ENCODE measurements at regions not wholly inside any gene's neighbourhood (a gene's known extent, or its start where the extent isn't known, plus 50 kb on each side); places are given as distances from the start of the nearest gene placed in this dataset.

GRCh38 chr4:166531703-166532102, 658.7 kb downstream of the TLL1 start:
- Histone ChIP-seq H3K27ac (ENCODE audit: low read depth, low read length) (no peak overlapping the region), H3K4me3 (ENCODE audit: low read depth, low read length) (no peak overlapping the region), H3K36me3 (ENCODE audit: control insufficient read depth, insufficient read depth, low read length) (no peaks in the 10 kb centered on the region), H3K9me3 (ENCODE audit: control insufficient read depth, insufficient read depth, low read length) (peaks cover 8% of the 10 kb centered on the region), H3K4me1 (ENCODE audit: control insufficient read depth, insufficient read depth, low read length) (peaks cover 13% of the 10 kb centered on the region), H3K27me3 (ENCODE audit: control insufficient read depth, insufficient read depth, low read length) (no peaks in the 10 kb centered on the region), H3K9ac (ENCODE audit: low read depth, low read length) (no peak overlapping the region)

- H3K4me1 ChIP-seq (ENCODE audit: control insufficient read depth, insufficient read depth, low read length) = no peaks in the 10 kb centered on the region
- H3K9me3 ChIP-seq (ENCODE audit: control insufficient read depth, insufficient read depth, low read length) = peaks cover 8% of the 10 kb centered on the region
- H3K27me3 ChIP-seq (ENCODE audit: control insufficient read depth, insufficient read depth, low read length) = no peaks in the 10 kb centered on the region
- H3K4me3 ChIP-seq (ENCODE audit: low read depth, low read length) = no peak overlapping the region
- no peak overlapping the region for H3K27ac ChIP-seq (ENCODE audit: low read depth, low read length)
- no peaks in the 10 kb centered on the region for H3K36me3 ChIP-seq (ENCODE audit: control insufficient read depth, insufficient read depth, low read length)
- no peak overlapping the region for H3K9ac ChIP-seq (ENCODE audit: low read depth, low read length)
Measured at GRCh38 chr4:166535865-166536264, 662.8 kb downstream of the TLL1 start.

GRCh38 chr4:166538491-166539005, 665.5 kb downstream of the TLL1 start:
- Histone ChIP-seq H3K4me3 (ENCODE audit: low read depth, low read length) (no peak overlapping the region), H3K27ac (ENCODE audit: low read depth, low read length) (no peak overlapping the region), H3K27me3 (ENCODE audit: control insufficient read depth, insufficient read depth, low read length) (no peaks in the 10 kb centered on the region), H3K9ac (ENCODE audit: low read depth, low read length) (no peak overlapping the region), H3K36me3 (ENCODE audit: control insufficient read depth, insufficient read depth, low read length) (no peaks in the 10 kb centered on the region), H3K9me3 (ENCODE audit: control insufficient read depth, insufficient read depth, low read length) (peaks cover 8% of the 10 kb centered on the region), H3K4me1 (ENCODE audit: control insufficient read depth, insufficient read depth, low read length) (no peaks in the 10 kb centered on the region)

GRCh38 chr4:166546009-166546408, 673.0 kb downstream of the TLL1 start:
- no peak overlapping the region for H3K9ac ChIP-seq (ENCODE audit: low read depth, low read length)
- H3K4me3 ChIP-seq (ENCODE audit: low read depth, low read length) = no peak overlapping the region
- H3K9me3 ChIP-seq (ENCODE audit: control insufficient read depth, insufficient read depth, low read length) = no peaks in the 10 kb centered on the region
- no peaks in the 10 kb centered on the region for H3K27me3 ChIP-seq (ENCODE audit: control insufficient read depth, insufficient read depth, low read length)
- H3K36me3 ChIP-seq (ENCODE audit: control insufficient read depth, insufficient read depth, low read length) = no peaks in the 10 kb centered on the region
- no peaks in the 10 kb centered on the region for H3K4me1 ChIP-seq (ENCODE audit: control insufficient read depth, insufficient read depth, low read length)
- H3K27ac ChIP-seq (ENCODE audit: low read depth, low read length) = no peak overlapping the region

- Histone ChIP-seq H3K36me3 (ENCODE audit: control insufficient read depth, insufficient read depth, low read length) (no peaks in the 10 kb centered on the region), H3K4me1 (ENCODE audit: control insufficient read depth, insufficient read depth, low read length) (no peaks in the 10 kb centered on the region), H3K4me3 (ENCODE audit: low read depth, low read length) (no peak overlapping the region), H3K27me3 (ENCODE audit: control insufficient read depth, insufficient read depth, low read length) (no peaks in the 10 kb centered on the region), H3K9me3 (ENCODE audit: control insufficient read depth, insufficient read depth, low read length) (no peaks in the 10 kb centered on the region), H3K27ac (ENCODE audit: low read depth, low read length) (no peak overlapping the region), H3K9ac (ENCODE audit: low read depth, low read length) (no peak overlapping the region)
Measured at GRCh38 chr4:166577639-166578038, 656.7 kb downstream of the SPOCK3 start.

- H3K36me3 ChIP-seq (ENCODE audit: control insufficient read depth, insufficient read depth, low read length) = no peaks in the 10 kb centered on the region
- no peaks in the 10 kb centered on the region for H3K27me3 ChIP-seq (ENCODE audit: control insufficient read depth, insufficient read depth, low read length)
- no peak overlapping the region for H3K9ac ChIP-seq (ENCODE audit: low read depth, low read length)
- no peaks in the 10 kb centered on the region for H3K4me1 ChIP-seq (ENCODE audit: control insufficient read depth, insufficient read depth, low read length)
- H3K4me3 ChIP-seq (ENCODE audit: low read depth, low read length) = no peak overlapping the region
- no peak overlapping the region for H3K27ac ChIP-seq (ENCODE audit: low read depth, low read length)
- H3K9me3 ChIP-seq (ENCODE audit: control insufficient read depth, insufficient read depth, low read length) = no peaks in the 10 kb centered on the region
Measured at GRCh38 chr4:166585491-166585890, 648.8 kb downstream of the SPOCK3 start.

- H3K27ac ChIP-seq (ENCODE audit: low read depth, low read length) = no peak overlapping the region
- H3K4me3 ChIP-seq (ENCODE audit: low read depth, low read length) = no peak overlapping the region
- H3K9ac ChIP-seq (ENCODE audit: low read depth, low read length) = no peak overlapping the region
- no peaks in the 10 kb centered on the region for H3K4me1 ChIP-seq (ENCODE audit: control insufficient read depth, insufficient read depth, low read length)
- H3K36me3 ChIP-seq (ENCODE audit: control insufficient read depth, insufficient read depth, low read length) = no peaks in the 10 kb centered on the region
- H3K9me3 ChIP-seq (ENCODE audit: control insufficient read depth, insufficient read depth, low read length) = no peaks in the 10 kb centered on the region
- H3K27me3 ChIP-seq (ENCODE audit: control insufficient read depth, insufficient read depth, low read length) = no peaks in the 10 kb centered on the region
Measured at GRCh38 chr4:166594326-166594946, 639.9 kb downstream of the SPOCK3 start.

GRCh38 chr4:166600264-166600663, 634.0 kb downstream of the SPOCK3 start:
- no peak overlapping the region for H3K9ac ChIP-seq (ENCODE audit: low read depth, low read length)

GRCh38 chr4:166602068-166602467, 632.2 kb downstream of the SPOCK3 start:
- H3K27me3 ChIP-seq (ENCODE audit: control insufficient read depth, insufficient read depth, low read length) = no peaks in the 10 kb centered on the region
- H3K36me3 ChIP-seq (ENCODE audit: control insufficient read depth, insufficient read depth, low read length) = no peaks in the 10 kb centered on the region
- no peak overlapping the region for H3K4me3 ChIP-seq (ENCODE audit: low read depth, low read length)
- no peak overlapping the region for H3K27ac ChIP-seq (ENCODE audit: low read depth, low read length)
- H3K9me3 ChIP-seq (ENCODE audit: control insufficient read depth, insufficient read depth, low read length) = no peaks in the 10 kb centered on the region
- H3K9ac ChIP-seq (ENCODE audit: low read depth, low read length) = no peak overlapping the region
- H3K4me1 ChIP-seq (ENCODE audit: control insufficient read depth, insufficient read depth, low read length) = no peaks in the 10 kb centered on the region

More at GRCh38 chr4:166600264-166600663, 634.0 kb downstream of the SPOCK3 start:
- no peak overlapping the region for H3K4me3 ChIP-seq (ENCODE audit: low read depth, low read length)
- no peaks in the 10 kb centered on the region for H3K9me3 ChIP-seq (ENCODE audit: control insufficient read depth, insufficient read depth, low read length)
- no peaks in the 10 kb centered on the region for H3K4me1 ChIP-seq (ENCODE audit: control insufficient read depth, insufficient read depth, low read length)
- H3K36me3 ChIP-seq (ENCODE audit: control insufficient read depth, insufficient read depth, low read length) = no peaks in the 10 kb centered on the region
- no peaks in the 10 kb centered on the region for H3K27me3 ChIP-seq (ENCODE audit: control insufficient read depth, insufficient read depth, low read length)
- H3K27ac ChIP-seq (ENCODE audit: low read depth, low read length) = no peak overlapping the region

GRCh38 chr4:166622425-166622977, 611.8 kb downstream of the SPOCK3 start:
- H3K36me3 ChIP-seq (ENCODE audit: control insufficient read depth, insufficient read depth, low read length) = no peaks in the 10 kb centered on the region
- H3K4me3 ChIP-seq (ENCODE audit: low read depth, low read length) = no peak overlapping the region
- H3K4me1 ChIP-seq (ENCODE audit: control insufficient read depth, insufficient read depth, low read length) = no peaks in the 10 kb centered on the region
- H3K27ac ChIP-seq (ENCODE audit: low read depth, low read length) = no peak overlapping the region
- no peak overlapping the region for H3K9ac ChIP-seq (ENCODE audit: low read depth, low read length)
- no peaks in the 10 kb centered on the region for H3K9me3 ChIP-seq (ENCODE audit: control insufficient read depth, insufficient read depth, low read length)
- H3K27me3 ChIP-seq (ENCODE audit: control insufficient read depth, insufficient read depth, low read length) = no peaks in the 10 kb centered on the region

GRCh38 chr4:166625018-166625637, 609.2 kb downstream of the SPOCK3 start:
- Histone ChIP-seq H3K9ac (ENCODE audit: low read depth, low read length) (no peak overlapping the region), H3K27me3 (ENCODE audit: control insufficient read depth, insufficient read depth, low read length) (no peaks in the 10 kb centered on the region), H3K27ac (ENCODE audit: low read depth, low read length) (no peak overlapping the region)

More at GRCh38 chr4:166625018-166625637, 609.2 kb downstream of the SPOCK3 start:
- no peaks in the 10 kb centered on the region for H3K36me3 ChIP-seq (ENCODE audit: control insufficient read depth, insufficient read depth, low read length)
- H3K4me1 ChIP-seq (ENCODE audit: control insufficient read depth, insufficient read depth, low read length) = no peaks in the 10 kb centered on the region
- no peak overlapping the region for H3K4me3 ChIP-seq (ENCODE audit: low read depth, low read length)
- H3K9me3 ChIP-seq (ENCODE audit: control insufficient read depth, insufficient read depth, low read length) = no peaks in the 10 kb centered on the region

Data from HUES48 (cell line).